OCI-LY7 (cell line): ENCODE measurements at regions not wholly inside any gene's neighbourhood (a gene's known extent, or its start where the extent isn't known, plus 50 kb on each side); places are given as distances from the start of the nearest gene placed in this dataset.

Source experiments
- CTCF ChIP-seq: fragments of 200-600 bp; sonication (generic); conservative IDR thresholded peaks from 2 replicates; pipeline ENCODE4 v1.5.1; 2014; ENCODE audit warnings: mild to moderate bottlenecking, antibody characterized with exemption, low read length, moderate library complexity, mixed read lengths
- EZH2phosphoT487 ChIP-seq: fragments of 200-600 bp; sonication (generic); IDR thresholded peaks from 2 replicates; pipeline ENCODE4 v1.6.1; 2018; ENCODE audit warnings: low read depth, borderline replicate concordance, mild to moderate bottlenecking, mixed run types, antibody characterized with exemption, low read length, moderate library complexity, mixed read lengths

DNA sequence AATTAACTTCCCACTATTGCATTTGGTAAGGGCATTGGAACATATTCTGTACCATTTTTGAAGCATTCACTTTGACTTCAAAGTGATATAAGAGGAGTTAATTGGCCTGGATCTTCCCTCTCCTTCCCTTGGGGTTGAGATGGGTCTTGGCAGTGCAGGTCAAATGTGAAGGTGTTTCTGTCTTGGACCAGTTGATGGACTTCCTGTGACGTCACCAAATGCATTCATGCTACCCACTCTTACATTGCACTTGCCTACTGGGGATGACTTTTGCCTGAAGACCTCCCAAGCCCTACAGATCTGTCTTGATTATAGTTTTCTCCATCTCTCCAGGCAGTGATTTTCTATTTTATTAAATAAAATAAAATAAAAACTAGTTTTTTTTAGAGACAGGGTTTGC is 221.5 kb downstream of the BUB3 start:
- TF ChIP-seq CTCF, result no peak
- no peak for TF ChIP-seq EZH2phosphoT487
